Prostate gland (tissue), 2 donors: ENCODE measurements at regions not wholly inside any gene's neighbourhood (a gene's known extent, or its start where the extent isn't known, plus 50 kb on each side); places are given as distances from the start of the nearest gene placed in this dataset.

ENCODE experiments used
- POLR2A ChIP-seq: fragments of 450-650 bp; IDR thresholded peaks from one replicate; pipeline ENCODE4 v1.6.1; 2016; ENCODE audit warnings: antibody characterized with exemption, mild to moderate bottlenecking
- TF ChIP-seq, protein P1 (sequence below), 4 experiments: fragments of 200-600 bp in 2 of 4; fragments of 450-650 bp in 2 of 4; sonication (generic) in 2 of 4; IDR thresholded peaks; 1 replicate in 3 of 4; 2 replicates in 1 of 4; pipeline ENCODE4 v1.5.1; 2016 to 2019; ENCODE audit warnings: antibody characterized with exemption in 4 of 4, mild to moderate bottlenecking in 2 of 4, moderate library complexity in 2 of 4

DNA sequence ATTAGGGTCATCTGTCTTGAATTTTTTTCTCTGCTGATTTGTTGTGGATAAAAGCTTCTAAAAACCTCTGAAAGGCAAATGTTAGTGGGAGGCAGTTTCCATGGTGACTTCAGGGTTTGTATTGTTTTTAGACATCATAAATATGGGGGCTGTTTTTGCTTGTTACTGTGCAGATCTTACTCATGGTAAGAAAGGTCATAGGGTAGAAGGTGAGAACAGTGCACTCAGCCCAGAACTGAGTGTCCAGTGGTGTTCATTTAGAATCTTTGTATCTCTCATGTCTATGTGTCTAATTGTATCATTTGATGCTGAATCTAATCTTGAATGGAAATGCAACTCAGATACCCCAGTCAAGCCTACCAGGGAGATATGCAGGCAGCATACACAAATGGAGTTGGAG, 609.8 kb downstream of the ZNF674 start:
- TF ChIP-seq, protein P1, sequence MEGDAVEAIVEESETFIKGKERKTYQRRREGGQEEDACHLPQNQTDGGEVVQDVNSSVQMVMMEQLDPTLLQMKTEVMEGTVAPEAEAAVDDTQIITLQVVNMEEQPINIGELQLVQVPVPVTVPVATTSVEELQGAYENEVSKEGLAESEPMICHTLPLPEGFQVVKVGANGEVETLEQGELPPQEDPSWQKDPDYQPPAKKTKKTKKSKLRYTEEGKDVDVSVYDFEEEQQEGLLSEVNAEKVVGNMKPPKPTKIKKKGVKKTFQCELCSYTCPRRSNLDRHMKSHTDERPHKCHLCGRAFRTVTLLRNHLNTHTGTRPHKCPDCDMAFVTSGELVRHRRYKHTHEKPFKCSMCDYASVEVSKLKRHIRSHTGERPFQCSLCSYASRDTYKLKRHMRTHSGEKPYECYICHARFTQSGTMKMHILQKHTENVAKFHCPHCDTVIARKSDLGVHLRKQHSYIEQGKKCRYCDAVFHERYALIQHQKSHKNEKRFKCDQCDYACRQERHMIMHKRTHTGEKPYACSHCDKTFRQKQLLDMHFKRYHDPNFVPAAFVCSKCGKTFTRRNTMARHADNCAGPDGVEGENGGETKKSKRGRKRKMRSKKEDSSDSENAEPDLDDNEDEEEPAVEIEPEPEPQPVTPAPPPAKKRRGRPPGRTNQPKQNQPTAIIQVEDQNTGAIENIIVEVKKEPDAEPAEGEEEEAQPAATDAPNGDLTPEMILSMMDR (IDR thresholded peaks at IDR 0.05), result no peak
- TF ChIP-seq POLR2A, result no peak
